ENCODE measurements at regions not wholly inside any gene's neighbourhood (a gene's known extent, or its start where the extent isn't known, plus 50 kb on each side); places are given as distances from the start of the nearest gene placed in this dataset.

DNA sequence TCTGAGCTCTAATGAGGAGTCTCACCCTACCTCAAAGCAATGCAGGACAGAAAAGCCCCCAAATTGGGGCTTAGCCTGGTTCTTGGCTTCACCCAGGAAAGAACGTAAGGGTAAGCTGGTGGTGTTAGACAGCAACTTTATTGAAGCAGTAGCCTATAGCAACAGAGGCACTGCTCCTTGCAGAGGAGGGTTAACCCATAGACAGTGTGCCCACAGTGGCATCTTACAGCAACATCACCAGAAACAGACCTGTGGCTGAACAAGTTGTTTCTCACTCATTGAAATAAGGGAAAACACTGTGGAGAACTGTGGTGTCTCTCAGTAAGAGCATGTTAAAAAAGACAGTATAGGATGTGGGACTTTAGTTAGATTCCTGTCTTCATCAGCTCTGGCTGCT is 80.4 kb upstream of the SPTLC3 start:
- TF ChIP-seq POLR2A (IDR thresholded peaks at IDR 0.05; ENCODE audit: low read depth, low read length) (no peak), POLR2AphosphoS5 (IDR thresholded peaks at IDR 0.05; ENCODE audit: insufficient read depth, low read depth, low read length) (no peak), CTCF (IDR thresholded peaks at IDR 0.05; ENCODE audit: extremely low read depth in 1 of 2, insufficient read depth in 1 of 2, low read depth in 1 of 2, low read length in 2 of 2) (no peak), EZH2 (IDR thresholded peaks at IDR 0.05; ENCODE audit: borderline replicate concordance, low read depth, low read length, severe bottlenecking) (no peak), GATA2 (IDR thresholded peaks at IDR 0.05; ENCODE audit: insufficient read depth, insufficient read length, low read depth, low read length) (no peak), MYC (IDR thresholded peaks at IDR 0.05; ENCODE audit: low read depth, low read length) (no peak), MAX (IDR thresholded peaks at IDR 0.05; ENCODE audit: insufficient read depth, insufficient read length) (no peak), FOS (IDR thresholded peaks at IDR 0.05; ENCODE audit: borderline replicate concordance, insufficient read depth, low read length) (no peak), JUN (IDR thresholded peaks at IDR 0.05; ENCODE audit: borderline replicate concordance, insufficient read depth, insufficient read length, low read depth) (no peak)
